NCI-H774 (cell line): ENCODE measurements at regions not wholly inside any gene's neighbourhood (a gene's known extent, or its start where the extent isn't known, plus 50 kb on each side); places are given as distances from the start of the nearest gene placed in this dataset.
"Not testable (repeated sequence)": the region's sequence is repeated elsewhere in the genome, so short reads cannot be mapped to it uniquely, and the experiment has no call there.

ENCODE experiments used
- DNase-seq: peaks from one replicate; lab custom pipeline; 2025; lab: John Stamatoyannopoulos, UW

DNA sequence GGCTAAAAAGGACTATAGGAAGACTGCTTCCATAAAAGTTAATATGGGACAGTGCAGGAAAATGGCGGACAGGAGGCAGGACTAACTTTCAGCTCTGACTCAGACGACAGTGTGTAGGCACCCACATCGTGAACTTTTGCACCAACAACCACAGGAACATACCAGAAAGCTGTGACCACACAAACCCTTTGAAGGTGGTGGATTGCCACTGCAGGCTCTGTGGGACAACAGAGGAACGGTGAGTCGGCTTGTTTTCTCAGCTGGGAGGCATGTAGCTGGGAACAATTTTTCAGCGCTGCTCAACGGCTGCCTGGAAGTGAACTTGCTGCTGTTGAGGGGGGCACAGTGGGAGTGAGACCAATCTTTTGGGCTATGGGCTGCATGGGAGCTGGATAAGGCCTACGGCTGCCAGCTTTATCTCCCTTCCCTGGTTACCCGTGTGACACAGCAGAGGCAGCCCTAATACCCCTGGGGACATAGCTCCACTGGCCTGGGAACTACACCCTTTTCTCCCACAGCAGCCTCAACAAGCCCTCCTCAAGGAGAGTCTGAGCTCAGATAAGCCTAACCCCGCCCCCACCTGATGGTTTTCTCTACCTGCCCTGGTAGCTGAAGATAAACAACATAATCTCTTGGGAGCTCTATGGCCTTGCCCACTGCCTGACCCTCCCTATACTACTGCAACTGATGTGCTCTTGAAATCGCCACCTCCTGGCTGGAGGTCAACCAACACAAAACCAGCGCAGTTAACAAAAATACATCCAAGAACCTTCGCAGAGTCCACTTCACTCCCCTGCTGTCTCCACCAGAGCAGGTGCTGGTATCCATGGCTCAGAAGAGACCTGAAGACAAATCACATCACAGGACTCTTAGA lies 1537.0 kb downstream of the C4orf33 start:
- DNase-seq = no peak

DNA sequence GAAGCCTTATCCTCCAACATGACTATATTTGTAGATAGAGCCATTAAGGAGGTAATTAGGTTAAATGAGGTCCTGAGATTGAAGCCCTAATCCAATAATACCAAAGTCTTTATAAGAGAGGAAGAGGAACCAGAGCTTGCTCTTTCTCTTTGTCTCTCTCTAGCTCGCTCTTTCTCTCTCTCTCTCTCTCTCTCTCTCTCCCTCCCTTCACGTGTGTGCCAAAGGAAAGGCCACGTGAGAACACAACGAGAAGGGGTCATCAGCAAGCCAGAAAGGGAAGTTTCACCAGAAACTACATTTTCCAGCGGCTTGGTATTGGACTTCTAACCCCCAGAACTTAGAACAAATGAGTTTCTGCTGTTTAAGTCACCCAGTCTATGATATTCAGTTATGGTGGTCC lies 1540.5 kb downstream of the C4orf33 start:
- DNase-seq = no peak

DNA sequence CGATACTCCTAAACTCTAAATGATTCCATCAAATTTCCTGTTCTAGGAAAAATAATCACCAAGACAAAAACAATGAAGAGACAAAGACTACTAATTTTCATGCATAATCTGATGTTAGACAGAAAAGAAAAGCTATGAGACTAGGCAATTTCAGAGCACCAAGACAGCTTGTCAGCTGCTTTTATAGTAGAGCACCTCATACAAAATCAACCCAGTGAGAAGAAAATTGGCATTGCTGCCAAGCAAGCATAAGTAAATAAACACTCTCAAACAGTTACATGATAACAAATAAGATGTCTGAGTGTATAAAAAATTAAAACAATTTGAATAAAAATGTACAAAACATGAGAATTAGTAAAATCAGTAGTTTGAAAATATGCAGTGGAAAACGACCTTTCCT lies 1544.6 kb downstream of the C4orf33 start:
- DNase-seq = no peak

DNA sequence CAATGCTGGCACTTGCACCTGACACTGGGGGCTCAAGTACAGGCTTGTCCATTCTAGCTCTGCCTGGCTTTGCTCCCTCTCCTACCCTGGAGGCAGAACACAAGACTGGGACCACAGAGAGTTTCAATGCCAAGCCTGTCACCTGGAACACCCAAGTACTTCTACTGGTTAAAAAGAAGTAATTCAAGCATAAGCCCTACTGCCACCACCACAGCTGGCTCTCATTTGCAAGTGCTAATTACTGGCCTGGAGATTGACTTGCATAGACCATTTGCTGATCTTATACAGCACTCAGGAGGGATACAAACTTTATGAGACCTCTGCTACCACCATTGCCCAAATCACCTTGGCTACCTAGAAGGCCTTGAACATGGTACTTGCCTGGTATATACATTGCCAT lies 1550.9 kb downstream of the C4orf33 start:
- no peak for DNase-seq

DNA sequence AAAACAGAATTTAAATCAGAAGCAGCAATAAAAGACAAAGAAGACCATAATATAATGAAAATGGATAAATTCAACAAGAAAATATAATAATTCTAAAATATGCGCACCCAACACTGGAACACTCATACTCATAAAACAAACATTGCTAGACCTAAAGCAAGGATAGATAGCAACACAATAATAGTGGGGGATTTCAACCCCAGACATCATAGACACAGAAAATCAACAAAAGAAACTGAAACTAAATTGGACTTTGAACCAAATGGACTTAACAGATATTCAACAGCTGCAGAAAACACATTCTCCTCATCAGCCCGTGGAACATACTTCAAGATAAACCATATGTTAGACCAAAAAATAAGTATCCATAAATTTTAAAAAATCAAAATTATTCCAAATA lies 1552.6 kb downstream of the C4orf33 start:
- no peak for DNase-seq

DNA sequence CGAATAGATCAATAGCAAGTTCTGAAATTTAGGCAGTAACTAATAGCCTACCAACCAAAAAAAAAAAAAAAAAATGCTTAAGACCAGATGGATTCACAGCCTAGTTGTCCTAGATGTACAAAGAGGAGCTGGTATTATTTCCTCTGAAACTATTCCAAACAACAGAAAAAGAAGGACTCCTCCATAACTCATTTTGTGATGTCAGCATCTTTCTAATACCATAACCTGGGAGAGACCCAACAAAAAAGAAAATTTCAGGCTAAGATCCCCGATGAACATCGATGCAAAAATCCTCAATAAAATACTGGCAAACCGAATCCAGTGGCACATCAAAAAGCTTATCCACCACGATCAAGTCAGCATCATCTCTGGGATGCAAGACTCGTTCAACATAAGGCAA lies 1557.9 kb downstream of the C4orf33 start:
- DNase-seq = no peak

DNA sequence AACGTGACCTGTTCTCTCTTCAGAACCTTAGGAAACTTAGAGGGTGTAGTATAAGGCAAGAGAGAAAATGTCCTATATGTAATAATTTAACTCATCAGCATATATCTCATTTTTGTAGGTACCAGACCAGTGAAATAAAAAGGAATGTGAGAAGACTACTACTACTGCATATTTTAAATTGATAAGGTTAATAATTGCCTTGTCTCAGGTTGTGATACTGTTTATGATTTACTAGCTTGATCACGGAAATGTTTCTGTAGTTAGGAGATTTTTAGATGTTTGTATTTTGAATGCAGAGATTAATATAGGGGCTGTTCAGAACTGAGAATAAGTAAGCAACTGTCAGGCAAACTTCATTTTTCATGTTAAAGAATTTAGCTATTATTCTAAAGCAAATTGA lies 1563.4 kb downstream of the C4orf33 start:
- no peak for DNase-seq

DNA sequence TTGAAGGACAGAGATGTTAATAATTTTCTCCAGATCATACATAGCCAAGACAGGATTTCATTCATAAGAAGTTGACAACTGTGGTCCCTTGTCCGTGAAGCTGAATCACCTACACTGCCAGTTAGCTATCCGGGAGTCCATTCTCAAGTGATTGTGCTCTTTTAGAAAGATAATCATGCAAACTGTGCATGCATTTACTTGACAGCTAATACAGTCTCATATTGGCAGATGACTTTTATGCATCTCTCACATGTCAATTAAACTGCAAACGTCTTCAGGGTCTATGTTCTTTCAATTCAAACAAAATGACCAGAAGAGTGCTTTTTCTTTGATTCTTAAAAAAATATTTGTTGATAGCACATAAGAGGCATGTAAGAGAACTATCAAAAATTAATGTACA lies 1572.9 kb downstream of the C4orf33 start:
- no peak for DNase-seq

DNA sequence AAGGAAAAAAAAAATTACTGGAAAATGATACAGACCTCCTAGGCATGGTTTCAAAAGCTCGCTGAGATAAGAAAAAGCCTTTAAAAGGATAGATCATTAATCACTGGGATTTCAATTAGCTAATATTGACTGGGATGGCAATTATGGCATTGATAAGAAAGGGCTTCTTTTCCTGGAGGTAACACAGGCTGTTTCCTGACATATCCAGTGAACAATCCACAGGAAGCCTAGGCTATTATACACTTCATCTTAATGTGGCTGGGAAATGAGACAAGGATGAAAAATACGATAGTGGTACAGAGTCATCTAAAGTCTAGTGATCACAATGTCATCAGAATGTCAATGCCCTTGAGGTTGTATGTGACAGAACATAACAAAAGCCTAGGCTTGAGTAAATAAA lies 1579.3 kb downstream of the C4orf33 start:
- DNase-seq = no peak

DNA sequence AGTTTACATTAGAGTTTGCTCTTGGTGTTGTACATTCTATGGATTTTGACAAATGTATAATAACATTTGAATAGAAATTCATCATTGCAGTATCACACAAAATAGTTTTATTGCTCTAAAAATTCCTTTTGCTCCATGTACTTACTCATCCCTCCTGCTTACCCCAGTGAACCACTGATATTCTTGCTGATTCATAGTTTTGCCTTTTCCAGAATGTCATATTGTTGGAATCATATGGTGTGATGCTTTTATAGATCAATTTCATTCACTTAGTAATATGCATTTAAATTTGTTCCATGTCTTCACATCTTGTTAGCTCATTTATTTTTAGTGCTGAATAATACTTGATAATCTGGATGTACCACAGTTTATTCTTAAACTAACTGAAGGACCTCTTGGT lies 1593.2 kb downstream of the C4orf33 start:
- no peak for DNase-seq

DNA sequence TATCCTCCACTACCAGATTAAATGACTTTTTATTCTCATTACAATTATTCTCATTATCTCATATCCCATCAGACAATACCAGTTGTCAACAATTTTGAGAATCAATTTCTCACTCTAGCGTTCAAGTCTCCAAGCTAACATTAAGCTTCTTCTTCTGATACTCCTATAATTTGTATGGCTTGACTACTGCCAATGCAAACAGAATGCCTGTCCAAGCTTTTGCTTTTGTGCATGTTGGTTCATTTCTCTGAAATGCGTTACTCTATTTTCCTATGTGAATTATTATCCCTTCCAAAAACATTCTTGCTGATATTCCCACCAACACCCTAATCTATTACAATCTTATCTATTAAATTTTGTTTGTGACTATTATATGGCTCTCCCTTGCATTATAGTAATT lies 1602.3 kb downstream of the C4orf33 start:
- no peak for DNase-seq

DNA sequence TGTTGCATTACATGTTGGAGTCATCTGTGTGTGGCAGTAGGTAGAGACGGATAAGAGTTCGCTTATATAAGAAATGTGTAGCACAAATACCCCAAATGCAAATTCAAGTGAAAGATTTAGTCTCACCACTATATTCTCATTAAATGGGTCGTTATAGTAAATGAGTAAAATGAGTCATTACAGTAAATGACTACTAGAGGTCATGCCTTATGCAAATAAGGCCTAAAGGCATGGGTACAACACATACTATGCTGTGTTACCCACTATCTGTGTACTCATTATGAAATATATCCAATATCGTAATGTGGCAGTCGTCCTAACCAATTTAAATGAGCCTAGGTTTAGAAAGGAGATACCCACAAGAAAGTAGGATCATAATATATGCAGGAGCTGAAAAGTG lies 1603.1 kb downstream of the C4orf33 start:
- DNase-seq = no peak

DNA sequence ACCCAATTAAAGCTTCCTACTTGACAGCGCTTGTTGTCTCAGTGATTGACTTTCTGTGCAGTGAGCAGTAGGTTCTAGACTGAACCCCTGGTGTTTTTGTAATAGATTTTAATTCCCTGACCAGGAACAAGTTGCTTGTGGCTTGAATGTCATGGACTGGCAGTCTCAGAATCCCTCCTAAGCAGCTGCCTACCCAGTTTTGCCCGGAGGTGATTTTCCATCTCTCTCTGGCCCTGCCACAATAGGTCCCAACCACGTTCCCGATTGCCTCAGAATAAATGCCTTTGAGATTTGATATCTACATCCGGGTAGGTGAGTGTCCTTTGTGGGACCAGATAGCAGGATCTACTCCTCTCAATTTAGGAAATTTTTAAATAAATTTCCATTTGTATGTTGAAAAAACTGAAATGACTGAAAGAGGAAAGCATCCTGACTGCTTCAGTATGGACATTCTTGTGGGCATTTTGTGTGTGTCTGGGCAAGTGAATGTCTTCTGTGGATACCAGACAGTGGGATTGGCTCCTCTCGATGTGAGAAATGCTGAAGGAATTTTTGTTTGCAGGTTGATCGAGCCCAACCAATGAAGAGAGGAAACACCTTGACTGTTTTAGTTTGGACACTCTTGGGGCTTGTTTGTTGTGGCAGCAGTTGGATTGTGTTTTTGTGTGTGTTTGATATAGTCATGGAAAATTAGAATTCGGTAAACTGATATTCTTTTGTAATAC lies 1607.4 kb downstream of the C4orf33 start:
- DNase-seq = no peak

DNA sequence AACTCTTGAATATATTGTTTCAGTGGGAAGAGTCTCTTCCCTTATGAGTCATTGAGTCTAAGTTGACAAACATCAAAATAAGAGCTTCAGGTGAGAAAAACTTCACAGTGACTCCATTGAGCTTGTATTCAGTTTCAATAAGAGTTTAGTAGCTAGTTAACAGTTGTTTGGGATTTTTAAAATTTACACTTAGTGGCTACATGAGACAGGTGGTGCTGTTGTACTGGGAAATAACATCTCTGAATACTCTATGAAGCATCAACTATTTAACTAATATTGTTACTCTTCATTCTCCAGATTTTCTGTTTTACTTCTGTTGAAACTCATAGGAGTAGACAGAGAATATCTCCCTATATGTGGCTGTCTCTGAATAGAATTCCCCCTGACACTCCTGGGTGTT lies 1609.1 kb downstream of the C4orf33 start:
- DNase-seq = no peak

DNA sequence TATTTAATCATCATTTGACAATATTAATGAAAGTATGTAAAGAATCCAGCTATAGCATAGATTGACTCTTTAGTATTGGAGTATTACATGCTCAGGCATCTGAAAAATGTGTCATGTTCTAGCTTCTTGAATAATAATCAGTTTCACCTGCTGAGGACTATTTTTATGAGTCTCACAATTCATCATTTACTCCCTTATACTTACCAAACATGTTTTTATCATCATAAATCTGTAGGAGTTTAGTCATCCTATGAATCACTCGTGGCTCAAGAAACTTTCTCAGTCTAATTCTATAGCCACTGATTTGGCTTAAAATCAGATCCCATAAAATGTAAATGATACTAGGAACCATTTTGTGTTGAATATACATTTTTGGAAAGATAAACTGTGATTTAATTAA lies 1616.1 kb downstream of the C4orf33 start:
- DNase-seq = no peak

DNA sequence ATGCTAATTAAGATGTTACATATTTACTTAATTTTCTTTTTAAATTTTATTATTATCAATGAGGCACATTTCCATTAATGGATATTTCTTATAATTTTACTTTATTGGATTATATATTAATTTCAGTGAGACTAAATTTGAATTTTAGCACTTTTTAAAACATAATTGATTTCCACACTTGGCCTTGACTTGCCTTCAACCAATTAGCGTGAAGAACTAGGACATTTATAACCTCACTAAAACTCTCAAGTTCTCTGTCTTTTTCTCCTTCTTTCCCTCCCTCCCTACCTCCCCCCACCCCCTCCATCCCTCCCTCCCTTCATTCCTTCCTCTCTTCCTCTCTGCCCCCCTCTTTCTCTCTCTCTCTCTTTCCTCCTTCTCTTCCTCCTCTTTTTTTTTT lies 1618.1 kb downstream of the C4orf33 start:
- no peak for DNase-seq

DNA sequence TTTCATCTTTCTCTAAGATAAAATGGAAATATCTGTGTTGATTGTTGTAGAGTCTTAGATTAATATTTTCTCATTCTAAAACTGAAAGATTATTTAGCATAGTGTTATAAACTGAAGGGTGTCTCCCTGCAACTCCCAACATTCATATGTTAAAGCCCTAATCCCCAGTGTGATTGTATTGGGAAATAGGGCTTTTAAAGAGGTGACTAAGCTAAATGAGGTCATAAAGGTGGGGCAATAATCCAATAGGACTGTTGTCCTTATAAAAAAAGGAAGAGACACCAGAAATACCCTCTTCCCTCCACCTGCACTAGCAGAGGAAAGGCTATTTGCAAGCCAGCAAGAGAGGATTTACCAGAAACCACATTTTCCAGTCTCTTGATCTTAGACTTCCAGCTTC lies 1626.4 kb downstream of the C4orf33 start:
- no peak for DNase-seq

DNA sequence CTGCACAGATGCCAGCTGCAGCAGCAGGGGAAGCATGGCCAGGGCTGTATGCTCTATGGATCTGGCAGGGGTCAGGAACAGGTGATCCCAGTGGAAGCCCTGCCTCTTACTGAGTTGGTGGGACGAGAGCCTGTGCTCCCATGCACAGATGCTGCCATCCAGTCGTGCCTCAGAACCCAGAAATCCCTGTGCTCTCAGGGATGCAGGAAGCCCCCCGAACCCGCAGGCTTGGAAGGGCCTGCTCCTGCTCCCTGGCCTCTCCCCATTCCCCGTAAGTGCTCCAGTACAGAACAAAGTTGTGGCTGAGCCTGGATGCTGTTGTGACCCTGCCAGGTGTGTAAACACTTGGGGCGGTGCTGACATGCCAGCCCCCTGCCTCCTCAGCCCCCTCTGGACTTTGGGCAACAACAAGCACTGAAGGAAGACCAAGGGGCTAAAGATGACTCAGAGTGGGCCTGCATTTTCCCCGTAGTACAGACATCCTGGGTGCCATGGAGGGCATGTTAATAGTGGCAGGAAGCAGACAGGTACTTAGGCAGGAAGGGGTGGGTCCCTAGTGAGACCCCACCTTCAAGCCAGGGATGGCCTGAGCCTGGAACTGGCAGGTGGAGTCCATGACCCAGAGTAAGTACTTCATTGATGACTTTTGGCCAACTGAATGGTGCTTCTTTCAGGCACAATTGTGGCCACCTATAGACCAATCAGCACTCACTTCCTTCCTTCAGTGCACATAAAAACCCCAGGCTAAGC lies 1640.7 kb downstream of the C4orf33 start:
- no peak for DNase-seq

DNA sequence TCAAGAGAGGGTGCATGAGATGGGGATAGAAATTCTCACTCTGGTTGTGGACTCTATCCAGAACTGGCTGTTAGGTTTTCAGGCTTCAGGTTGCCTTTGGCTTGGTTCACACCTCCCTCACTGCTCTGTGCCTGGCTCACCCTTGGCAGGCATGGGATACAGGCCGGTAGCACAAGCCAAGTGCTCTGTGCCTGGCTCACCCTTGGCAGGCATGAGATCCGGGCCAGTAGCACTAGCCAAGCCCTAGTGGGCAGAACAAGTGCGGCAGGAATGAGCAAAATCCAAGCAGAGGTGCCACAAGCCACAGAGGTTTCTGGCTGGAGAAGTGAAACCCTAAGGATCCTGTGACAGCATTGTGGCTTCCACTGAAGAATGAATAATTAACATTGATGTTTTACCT lies 1642.3 kb downstream of the C4orf33 start:
- DNase-seq = no peak

DNA sequence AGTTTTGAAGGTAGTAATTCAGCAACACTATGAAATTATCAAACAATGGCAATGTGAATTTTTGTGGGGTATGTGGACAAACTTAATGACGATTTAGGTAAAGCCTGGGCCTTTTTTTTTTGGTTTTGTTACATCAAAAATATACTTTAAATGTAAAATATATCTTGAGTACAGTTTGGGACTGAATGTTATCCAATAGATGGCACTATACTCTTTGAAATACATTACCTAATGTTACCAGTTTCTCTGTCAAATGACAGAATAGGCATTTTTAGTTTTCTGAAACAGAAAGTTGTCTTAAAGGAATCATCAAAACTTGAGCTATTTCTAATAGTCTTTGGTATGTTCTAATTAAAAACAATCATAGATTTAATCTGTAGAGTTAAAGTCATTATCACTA lies 1651.9 kb downstream of the C4orf33 start:
- no peak for DNase-seq

DNA sequence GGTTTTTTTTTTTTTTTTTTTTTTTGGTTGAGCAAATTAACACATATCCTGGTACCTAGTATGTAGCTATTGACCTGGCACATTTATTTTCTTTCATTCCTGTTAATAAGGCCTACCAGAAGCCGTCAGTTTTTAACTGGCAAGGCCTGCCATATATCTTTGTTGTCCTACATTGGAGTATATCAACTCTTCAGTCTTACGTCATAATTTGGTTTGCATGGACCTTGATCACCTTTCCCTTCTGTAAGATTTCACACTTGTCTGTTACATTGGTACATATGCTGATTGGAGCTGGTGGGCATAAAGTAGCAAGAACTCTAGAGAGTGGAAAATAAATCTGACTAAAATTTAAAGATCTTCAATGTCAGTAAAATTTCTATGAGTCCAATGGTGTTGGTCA lies 1658.0 kb downstream of the C4orf33 start:
- no peak for DNase-seq

DNA sequence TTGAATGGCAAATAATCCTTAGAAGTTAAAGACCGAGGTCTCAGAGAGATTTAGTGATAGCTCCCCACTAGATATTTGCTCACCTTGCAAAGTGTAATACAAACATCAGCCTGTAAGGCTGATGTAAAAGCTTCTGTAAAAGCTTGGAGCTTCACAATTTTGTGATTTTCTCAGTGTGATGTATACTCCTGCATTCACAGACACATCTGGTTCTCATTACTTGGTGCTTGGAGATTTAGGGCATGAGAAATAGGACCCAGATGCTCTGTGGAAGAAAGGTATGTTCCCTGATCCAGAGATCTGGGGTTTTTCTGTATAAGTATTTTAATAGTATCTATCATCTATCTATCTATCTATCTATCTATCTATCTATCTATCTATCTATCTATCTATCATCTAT lies 1664.3 kb downstream of the C4orf33 start:
- no peak for DNase-seq

DNA sequence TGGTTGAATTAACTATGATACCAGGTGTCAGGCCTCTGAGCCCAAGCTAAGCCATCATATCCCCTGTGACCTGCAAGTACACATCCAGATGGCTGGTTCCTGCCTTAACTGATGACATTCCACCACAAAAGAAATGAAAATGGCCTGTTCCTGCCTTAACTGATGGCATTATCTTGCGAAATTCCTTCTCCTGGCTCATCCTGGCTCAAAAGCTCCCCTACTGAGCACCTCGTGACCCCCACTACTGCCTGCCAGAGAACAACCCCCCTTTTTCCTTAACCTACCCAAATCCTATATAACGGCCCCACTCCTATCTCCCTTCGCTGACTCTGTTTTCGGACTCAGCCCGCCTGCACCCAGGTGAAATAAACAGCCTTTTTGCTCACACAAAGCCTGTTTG lies 1671.4 kb downstream of the C4orf33 start:
- DNase-seq = not testable (repeated sequence)
